NT2/D1 (cell line): ENCODE measurements at regions not wholly inside any gene's neighbourhood (a gene's known extent, or its start where the extent isn't known, plus 50 kb on each side); places are given as distances from the start of the nearest gene placed in this dataset.

Experiments used
- SUZ12 ChIP-seq: IDR thresholded peaks from 2 replicates; pipeline ENCODE4 v1.6.1; 2011; ENCODE audit not compliant: insufficient read length, insufficient read depth; ENCODE audit errors: extremely low read depth
- YY1 ChIP-seq: IDR thresholded peaks from 2 replicates; pipeline ENCODE4 v1.6.1; 2011; ENCODE audit not compliant: insufficient read length, insufficient read depth

GRCh38 chr6:146997062-146997461, 207.2 kb upstream of the STXBP5 start:
- no peak for TF ChIP-seq YY1
- TF ChIP-seq SUZ12, result no peak
